K562 (cell line): ENCODE measurements at regions not wholly inside any gene's neighbourhood (a gene's known extent, or its start where the extent isn't known, plus 50 kb on each side); places are given as distances from the start of the nearest gene placed in this dataset.
A peak's percentile ranks its signal among the peaks of the same experiment; 100 is the strongest.

Experiments used
- ATAC-seq: fragments of 200-7000 bp; cut with Tn5 transposase; 3 replicates; pipeline ENCODE4 v1.9.1; 2020; ENCODE audit warnings: moderate library complexity
- BruUV-seq: library from RNA; stranded (reverse); fragments of 400-500 nt; replicated peaks from 2 replicates; lab custom pipeline; 2021; lab: Mats Ljungman, UMichigan
- CTCF ChIA-PET: fragments of 300-600 bp; formaldehyde crosslinking; extraction: SDS; loops from one replicate; lab custom pipeline; 2021; ENCODE audit warnings: low intra/inter-chr PET ratio; lab: Yijun Ruan, JAX
- POLR2A ChIA-PET: fragments of 300-600, 350-650 bp; sonication (Branson Sonifier 250); formaldehyde crosslinking; extraction: SDS; loops from one replicate; lab custom pipeline; 2021; ENCODE audit warnings: antibody characterized with exemption, inconsistent platforms; lab: Yijun Ruan, JAX
- DNase-seq, 4 experiments: peaks; one replicate each; pipeline versions ENCODE4 v3.0.0 to v3.0.0-alpha.2; 2011 to 2018; ENCODE audit warnings: low spot score in 3 of 4, mixed read lengths in 3 of 4; ENCODE audit errors: extremely low read depth in 1 of 4
- FAIRE-seq: peaks from 2 replicates; lab custom pipeline; 2011; peaks lifted over from hg19 to GRCh38; lab: Jason Lieb, UNC
- H2AFZ ChIP-seq: 2 replicates; pipeline ENCODE4 v1.6.0; 2011; ENCODE audit warnings: low read depth, low read length, control low read depth, inconsistent platforms
- H3K27ac ChIP-seq: fragments of 200-600 bp; 3 replicates; pipeline ENCODE4 v1.8.0; 2011; ENCODE audit warnings: low read depth, mild to moderate bottlenecking, control low read depth, inconsistent platforms, low read length, moderate library complexity, mixed read lengths; ENCODE audit errors: extremely low read depth
- H3K27me3 ChIP-seq, 2 experiments: fragments of 300-600 bp in 1 of 2; 2 replicates in 1 of 2; 3 replicates in 1 of 2; pipeline versions ENCODE4 v1.6.0 to v1.8.0; 2011; ENCODE audit warnings: inconsistent platforms in 2 of 2, low read length in 2 of 2, mild to moderate bottlenecking in 1 of 2, mixed read lengths in 1 of 2, moderate library complexity in 1 of 2; ENCODE audit not compliant: control insufficient read depth in 2 of 2, insufficient read depth in 2 of 2
- H3K36me3 ChIP-seq: fragments of 300-600 bp; 3 replicates; pipeline ENCODE4 v1.8.0; 2011; ENCODE audit warnings: mild to moderate bottlenecking, low read length, inconsistent platforms; ENCODE audit not compliant: control insufficient read depth, insufficient read depth
- H3K4me1 ChIP-seq, 2 experiments: fragments of 200-600 bp in 1 of 2; replicated peaks in 1 of 2; 2 replicates in 1 of 2; 3 replicates in 1 of 2; pipeline versions ENCODE4 v1.5.1 to v1.8.0; 2011; ENCODE audit warnings: inconsistent platforms in 2 of 2, low read length in 2 of 2, mild to moderate bottlenecking in 1 of 2, mixed read lengths in 1 of 2, moderate library complexity in 1 of 2; ENCODE audit not compliant: control insufficient read depth in 2 of 2, insufficient read depth in 2 of 2
- H3K4me2 ChIP-seq: 2 replicates; pipeline ENCODE4 v1.6.1; 2011; ENCODE audit warnings: low read length, control low read depth, inconsistent platforms, mixed read lengths; ENCODE audit not compliant: insufficient read depth
- H3K4me3 ChIP-seq: fragments of 200-600 bp; sonication (generic), shearing (Covaris generic); 2 replicates; pipeline ENCODE4 v1.5.1; 2016; ENCODE audit warnings: control low read depth, inconsistent platforms
- H3K79me2 ChIP-seq: fragments of 200-600 bp; 3 replicates; pipeline ENCODE4 v1.8.0; 2011; ENCODE audit warnings: low read length, inconsistent platforms; ENCODE audit not compliant: control insufficient read depth, insufficient read depth
- H3K9ac ChIP-seq, 2 experiments: 2 replicates each; pipeline versions ENCODE4 v1.6.0 to v1.6.1; 2011; ENCODE audit warnings: low read depth in 2 of 2, low read length in 2 of 2, control low read depth in 1 of 2, inconsistent platforms in 1 of 2, mild to moderate bottlenecking in 1 of 2, mixed read lengths in 1 of 2; ENCODE audit not compliant: insufficient read depth in 1 of 2
- H3K9me1 ChIP-seq: one replicate; pipeline ENCODE4 v1.6.0; 2011; ENCODE audit warnings: inconsistent platforms, mild to moderate bottlenecking, low read length, moderate library complexity; ENCODE audit not compliant: control insufficient read depth, insufficient read depth
- H3K9me3 ChIP-seq: replicated peaks from 2 replicates; pipeline ENCODE4 v1.5.1; 2011; ENCODE audit warnings: low read depth, low read length, inconsistent platforms; ENCODE audit not compliant: control insufficient read depth, insufficient read depth
- H4K20me1 ChIP-seq: replicated peaks from 2 replicates; pipeline ENCODE4 v1.6.1; 2011; ENCODE audit warnings: low read length, inconsistent platforms, mixed read lengths; ENCODE audit not compliant: control insufficient read depth, insufficient read depth
- BACH1 ChIP-seq: fragments of 200-800 bp; sonication (Bioruptor generic); IDR thresholded peaks from 2 replicates; pipeline ENCODE4 v1.6.1; 2016; ENCODE audit warnings: missing genetic modification characterization, missing compliant biosample characterization
- C11orf30 ChIP-seq: fragments of 450-650 bp; IDR thresholded peaks from 2 replicates; pipeline ENCODE4 v1.6.1; 2016; ENCODE audit warnings: low read depth, mild to moderate bottlenecking
- CHD1 ChIP-seq: fragments of 200-600 bp; sonication (generic); IDR thresholded peaks from one replicate; pipeline ENCODE4 v1.6.1; 2012; ENCODE audit warnings: mild to moderate bottlenecking, moderate library complexity, low read length, inconsistent platforms
- FUS ChIP-seq: fragments of 200-400 bp; formaldehyde crosslinking; optimal IDR thresholded peaks from 2 replicates; pipeline ENCODE3; 2017; ENCODE audit warnings: low read depth, low read length
- MTA3 ChIP-seq: fragments of 450-650 bp; formaldehyde crosslinking; IDR thresholded peaks from 2 replicates; pipeline ENCODE4 v1.6.1; 2017; ENCODE audit warnings: mild to moderate bottlenecking, borderline replicate concordance
- NCOA4 ChIP-seq: fragments of 450-650 bp; IDR thresholded peaks from 2 replicates; pipeline ENCODE4 v1.6.1; 2018; ENCODE audit warnings: mild to moderate bottlenecking; ENCODE audit not compliant: partially characterized antibody
- NR2C1 ChIP-seq, 2 experiments: fragments of 450-650 bp; IDR thresholded peaks; 2 replicates each; pipeline ENCODE4 v1.6.1; 2017; ENCODE audit warnings: mild to moderate bottlenecking in 2 of 2, antibody characterized with exemption in 1 of 2, inconsistent platforms in 1 of 2, missing compliant biosample characterization in 1 of 2, missing genetic modification characterization in 1 of 2
- OTX1 ChIP-seq: fragments of 450-650 bp; formaldehyde crosslinking; IDR thresholded peaks from 2 replicates; pipeline ENCODE4 v1.4.0; 2022; ENCODE audit warnings: mild to moderate bottlenecking
- PRMT5 ChIP-seq: sonication (generic); formaldehyde crosslinking; IDR thresholded peaks from 2 replicates; pipeline ENCODE4 v1.5.0; 2020; ENCODE audit warnings: missing genetic modification reagents
- RBM17 ChIP-seq: fragments of 200-400 bp; formaldehyde crosslinking; IDR thresholded peaks from 2 replicates; pipeline ENCODE4 v1.6.1; 2017; ENCODE audit warnings: low read depth, mild to moderate bottlenecking, low read length, borderline replicate concordance
- ZFX ChIP-seq: sonication (generic); formaldehyde crosslinking; IDR thresholded peaks from 2 replicates; pipeline ENCODE4 v1.8.0; 2022; ENCODE audit warnings: mild to moderate bottlenecking, missing genetic modification reagents, moderate library complexity
- ZNF253 ChIP-seq: fragments of 250-450 bp; sonication (Bioruptor Pico); conservative IDR thresholded peaks from 2 replicates; pipeline ENCODE4 v1.6.1; 2021; ENCODE audit warnings: mild to moderate bottlenecking
- ZNF316 ChIP-seq: fragments of 450-650 bp; IDR thresholded peaks from 2 replicates; pipeline ENCODE4 v1.6.1; 2016
- ZNF431 ChIP-seq: sonication (generic); formaldehyde crosslinking; IDR thresholded peaks from 2 replicates; pipeline ENCODE4 v1.8.0; 2022; ENCODE audit warnings: mild to moderate bottlenecking, missing genetic modification reagents
- WGBS: fragments of 100-300 bp; shearing (Covaris generic); methylation state at CpG from one replicate; pipeline ENCODE4 v1.1.6; 2016; ENCODE audit warnings: low coverage, mixed read lengths; ENCODE audit not compliant: insufficient coverage; ENCODE audit errors: missing lambda C conversion rate; 5-methylcytosine and 5-hydroxymethylcytosine counted together
- in situ Hi-C: fragments of 300-500 bp; cut with MboI; formaldehyde crosslinking; loops from 4 replicates; pipeline ENCODE4 v1.15.0; 2018; ENCODE audit warnings: inconsistent platforms, mixed read lengths
- intact Hi-C: fragments of 100-400 bp; cut with micrococcal nuclease; formaldehyde crosslinking; loops from 2 replicates; pipeline ENCODE4 v1.14.2; 2022
- TF ChIP-seq, protein P1 (sequence below): fragments of 200-800 bp; sonication (Bioruptor generic); IDR thresholded peaks from 2 replicates; pipeline ENCODE4 v1.6.1; 2017; ENCODE audit warnings: missing genetic modification characterization, missing compliant biosample characterization
- TF ChIP-seq, protein P2 (sequence below): fragments of 250-450 bp; sonication (Bioruptor Pico); IDR thresholded peaks from 2 replicates; pipeline ENCODE4 v1.8.0; 2022; ENCODE audit warnings: inconsistent platforms

DNA sequence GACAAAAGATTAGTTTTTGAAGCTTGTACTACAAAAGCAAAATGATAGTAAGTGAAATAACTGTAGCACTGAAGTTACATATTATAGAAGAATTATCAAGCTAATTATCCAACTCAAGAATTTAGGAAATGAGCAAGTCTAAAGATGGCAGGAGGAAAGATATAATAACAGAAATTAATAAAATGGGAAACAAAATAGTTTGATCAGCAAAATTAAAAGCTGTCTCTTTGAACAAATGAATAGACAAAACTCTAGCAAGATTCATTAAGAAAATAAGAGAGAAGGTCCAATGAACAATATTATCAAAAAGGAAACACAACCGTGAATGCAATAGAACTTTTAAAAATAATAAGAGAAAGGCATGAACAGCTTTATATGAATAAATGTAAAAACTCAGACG lies 224.3 kb upstream of the IRX5 start:
- Histone ChIP-seq H3K9ac (no peak overlapping the region), H3K36me3 (no peaks in the 10 kb centered on the region), H3K27ac (no peak overlapping the region), H3K27me3 (no peaks in the 10 kb centered on the region), H3K79me2 (no peaks in the 10 kb centered on the region), H3K4me3 (no peak overlapping the region), H3K9me1 (no peaks in the 10 kb centered on the region), H2AFZ (no peak overlapping the region), H4K20me1 (no peaks in the 10 kb centered on the region), H3K9me3 (no peaks in the 10 kb centered on the region), H3K4me1 (no peaks in the 10 kb centered on the region), H3K4me2 (no peak overlapping the region)
- no TSS peak for BruUV-seq
- DNase-seq (no peak), FAIRE-seq (no peak), ATAC-seq (no peak)
- CTCF ChIA-PET = no interaction called here
- POLR2A ChIA-PET = no interaction called here
- peak; percentile 52 for TF ChIP-seq C11orf30
- no peak for TF ChIP-seq MTA3
- no peak for TF ChIP-seq OTX1 (CRISPR knock-in tag)
- TF ChIP-seq RBM17 = no peak
- TF ChIP-seq ZNF316 = peak; percentile 73
- intact Hi-C loops = no loop called here
- WGBS = 0% methylated on average over 2 of the region's 2 CpGs
- in situ Hi-C loops = no loop called here

- Histone ChIP-seq H3K9me1 (no peaks in the 10 kb centered on the region), H3K36me3 (no peaks in the 10 kb centered on the region), H2AFZ (no peak overlapping the region), H3K4me1 (no peaks in the 10 kb centered on the region), H3K4me2 (no peak overlapping the region), H3K9me3 (no peaks in the 10 kb centered on the region), H3K79me2 (no peaks in the 10 kb centered on the region), H4K20me1 (no peaks in the 10 kb centered on the region), H3K27me3 (no peaks in the 10 kb centered on the region), H3K9ac (no peak overlapping the region), H3K4me3 (no peak overlapping the region), H3K27ac (no peak overlapping the region)
- FAIRE-seq (no peak), DNase-seq (no peak), ATAC-seq (no peak)
- TF ChIP-seq, protein P1, sequence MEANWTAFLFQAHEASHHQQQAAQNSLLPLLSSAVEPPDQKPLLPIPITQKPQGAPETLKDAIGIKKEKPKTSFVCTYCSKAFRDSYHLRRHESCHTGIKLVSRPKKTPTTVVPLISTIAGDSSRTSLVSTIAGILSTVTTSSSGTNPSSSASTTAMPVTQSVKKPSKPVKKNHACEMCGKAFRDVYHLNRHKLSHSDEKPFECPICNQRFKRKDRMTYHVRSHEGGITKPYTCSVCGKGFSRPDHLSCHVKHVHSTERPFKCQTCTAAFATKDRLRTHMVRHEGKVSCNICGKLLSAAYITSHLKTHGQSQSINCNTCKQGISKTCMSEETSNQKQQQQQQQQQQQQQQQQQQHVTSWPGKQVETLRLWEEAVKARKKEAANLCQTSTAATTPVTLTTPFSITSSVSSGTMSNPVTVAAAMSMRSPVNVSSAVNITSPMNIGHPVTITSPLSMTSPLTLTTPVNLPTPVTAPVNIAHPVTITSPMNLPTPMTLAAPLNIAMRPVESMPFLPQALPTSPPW = no peak
- TF ChIP-seq PRMT5 (CRISPR knock-in tag) (no peak), CHD1 (no peak), NCOA4 (no peak), ZFX (CRISPR knock-in tag) (no peak), ZNF431 (CRISPR knock-in tag) (no peak), ZNF253 (CRISPR knock-in tag) (no peak), NR2C1 (IDR thresholded peaks at IDR 0.05) (no peak), NR2C1 (tag; IDR thresholded peaks at IDR 0.05) (no peak), BACH1 (tag) (no peak), FUS (no peak)
- TF ChIP-seq, protein P2, sequence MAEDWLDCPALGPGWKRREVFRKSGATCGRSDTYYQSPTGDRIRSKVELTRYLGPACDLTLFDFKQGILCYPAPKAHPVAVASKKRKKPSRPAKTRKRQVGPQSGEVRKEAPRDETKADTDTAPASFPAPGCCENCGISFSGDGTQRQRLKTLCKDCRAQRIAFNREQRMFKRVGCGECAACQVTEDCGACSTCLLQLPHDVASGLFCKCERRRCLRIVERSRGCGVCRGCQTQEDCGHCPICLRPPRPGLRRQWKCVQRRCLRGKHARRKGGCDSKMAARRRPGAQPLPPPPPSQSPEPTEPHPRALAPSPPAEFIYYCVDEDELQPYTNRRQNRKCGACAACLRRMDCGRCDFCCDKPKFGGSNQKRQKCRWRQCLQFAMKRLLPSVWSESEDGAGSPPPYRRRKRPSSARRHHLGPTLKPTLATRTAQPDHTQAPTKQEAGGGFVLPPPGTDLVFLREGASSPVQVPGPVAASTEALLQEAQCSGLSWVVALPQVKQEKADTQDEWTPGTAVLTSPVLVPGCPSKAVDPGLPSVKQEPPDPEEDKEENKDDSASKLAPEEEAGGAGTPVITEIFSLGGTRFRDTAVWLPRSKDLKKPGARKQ (CRISPR knock-in tag) = no peak
- in situ Hi-C loops (no loop called here), intact Hi-C loops (no loop called here)
- CTCF ChIA-PET = no interaction called here
- no TSS peak for BruUV-seq
- POLR2A ChIA-PET = interaction anchor here (0.7 kb wide), 1 partner anchor 176 kb away, joined by 4 read pairs; no protein-coding TSS in a partner anchor
- 9% methylated on average over 9 of the region's 9 CpGs for WGBS
These were observed 227.3 kb upstream of the IRX5 start for GRCh38 chr16:54703339-54703738.
